Coronary artery (tissue), 2 donors: ENCODE measurements at regions not wholly inside any gene's neighbourhood (a gene's known extent, or its start where the extent isn't known, plus 50 kb on each side); places are given as distances from the start of the nearest gene placed in this dataset.
"Not testable (repeated sequence)": the region's sequence is repeated elsewhere in the genome, so short reads cannot be mapped to it uniquely, and the experiment has no call there.

Experiments
- DNase-seq: peaks from one replicate; pipeline ENCODE4 v3.0.0-alpha.2; 2017; ENCODE audit warnings: low spot score
- H3K27ac ChIP-seq, 2 donors: fragments of 200-600 bp; sonication (generic); one replicate each; pipeline ENCODE4 v1.5.1; 2016 to 2019
- H3K4me3 ChIP-seq: fragments of 200-600 bp; sonication (generic); 2 replicates; pipeline ENCODE4 v1.5.1; 2016; ENCODE audit warnings: mild to moderate bottlenecking, moderate library complexity
- TF ChIP-seq, protein P1 (sequence below): fragments of 200-600 bp; sonication (generic); IDR thresholded peaks from one replicate; pipeline ENCODE4 v1.5.1; 2019; ENCODE audit warnings: antibody characterized with exemption

GRCh38 chr2:105490204-105490603 lies 91.4 kb upstream of the FHL2 start:
- Histone ChIP-seq H3K27ac (no peak overlapping the region), H3K4me3 (no peak overlapping the region)
- TF ChIP-seq, protein P1, sequence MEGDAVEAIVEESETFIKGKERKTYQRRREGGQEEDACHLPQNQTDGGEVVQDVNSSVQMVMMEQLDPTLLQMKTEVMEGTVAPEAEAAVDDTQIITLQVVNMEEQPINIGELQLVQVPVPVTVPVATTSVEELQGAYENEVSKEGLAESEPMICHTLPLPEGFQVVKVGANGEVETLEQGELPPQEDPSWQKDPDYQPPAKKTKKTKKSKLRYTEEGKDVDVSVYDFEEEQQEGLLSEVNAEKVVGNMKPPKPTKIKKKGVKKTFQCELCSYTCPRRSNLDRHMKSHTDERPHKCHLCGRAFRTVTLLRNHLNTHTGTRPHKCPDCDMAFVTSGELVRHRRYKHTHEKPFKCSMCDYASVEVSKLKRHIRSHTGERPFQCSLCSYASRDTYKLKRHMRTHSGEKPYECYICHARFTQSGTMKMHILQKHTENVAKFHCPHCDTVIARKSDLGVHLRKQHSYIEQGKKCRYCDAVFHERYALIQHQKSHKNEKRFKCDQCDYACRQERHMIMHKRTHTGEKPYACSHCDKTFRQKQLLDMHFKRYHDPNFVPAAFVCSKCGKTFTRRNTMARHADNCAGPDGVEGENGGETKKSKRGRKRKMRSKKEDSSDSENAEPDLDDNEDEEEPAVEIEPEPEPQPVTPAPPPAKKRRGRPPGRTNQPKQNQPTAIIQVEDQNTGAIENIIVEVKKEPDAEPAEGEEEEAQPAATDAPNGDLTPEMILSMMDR: no peak
- DNase-seq: no peak

GRCh38 chr2:105489168-105489878 lies 90.5 kb upstream of the FHL2 start:
- Histone ChIP-seq H3K27ac (no peak overlapping the region), H3K4me3 (no peak overlapping the region)
- DNase-seq: no peak
- TF ChIP-seq, protein P1: no peak

GRCh38 chr2:105488285-105488684 lies 89.4 kb upstream of the FHL2 start:
- no peak overlapping the region for H3K4me3 ChIP-seq
- DNase-seq: no peak
- TF ChIP-seq, protein P1: no peak
- peak overlapping the region in 1 of 2 donors; percentile 51 for H3K27ac ChIP-seq

DNA sequence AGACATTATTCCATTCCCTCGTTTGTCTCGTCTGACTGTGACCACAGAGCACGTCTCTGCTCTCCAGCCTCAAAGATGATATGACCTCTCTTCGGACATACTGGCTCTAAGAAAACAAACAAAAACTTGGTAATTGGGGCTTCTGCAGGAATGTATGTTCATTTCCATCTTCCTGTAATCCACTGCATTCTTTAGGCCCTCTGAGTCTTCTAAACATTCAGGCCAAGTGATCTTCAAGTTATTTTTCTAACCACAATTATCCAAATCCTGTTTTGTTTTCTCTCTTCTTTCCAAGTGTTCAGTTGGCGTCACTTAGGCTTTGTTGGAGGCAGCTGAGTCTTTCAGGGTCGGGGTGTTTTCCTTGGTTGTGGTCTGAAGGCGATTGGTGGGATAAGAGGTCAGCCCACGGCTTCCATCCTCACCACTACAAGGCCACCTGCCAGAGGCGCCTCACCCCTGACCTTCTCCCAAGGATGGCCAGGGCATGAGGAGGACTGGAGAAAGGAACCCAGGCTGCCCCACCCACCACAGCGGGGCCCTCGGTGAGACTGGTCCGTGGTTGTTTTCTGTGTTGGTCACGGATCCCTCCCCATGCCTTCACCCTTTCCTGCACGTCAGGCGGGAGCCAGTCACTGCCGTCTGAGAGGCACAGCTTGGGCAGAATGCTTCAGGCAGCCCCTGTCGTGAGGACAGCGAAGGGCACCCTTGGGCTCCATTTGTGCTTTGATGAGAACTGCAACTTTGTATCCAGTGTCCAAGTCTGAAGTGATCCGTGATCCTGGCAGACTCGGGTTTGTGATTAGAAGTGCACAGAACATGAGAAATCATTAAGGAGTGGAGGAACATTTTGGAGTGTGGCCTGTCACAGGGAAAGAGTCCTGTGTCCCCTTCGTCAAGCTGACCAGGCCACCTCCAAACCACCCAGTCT lies 88.6 kb upstream of the FHL2 start:
- Histone ChIP-seq H3K27ac (peak overlapping the region in 1 of 2 donors; percentile 51), H3K4me3 (no peak overlapping the region)
- no peak for DNase-seq
- TF ChIP-seq, protein P1: no peak

GRCh38 chr2:105486762-105487141 lies 87.9 kb upstream of the FHL2 start:
- H3K27ac ChIP-seq: peak overlapping the region in 1 of 2 donors; percentile 51
- DNase-seq: no peak
- H3K4me3 ChIP-seq: no peak overlapping the region
- TF ChIP-seq, protein P1: no peak

- TF ChIP-seq, protein P1: no peak
Measured at GRCh38 chr2:105478670-105479069, 79.8 kb upstream of the FHL2 start.

GRCh38 chr2:105477050-105477620 lies 78.3 kb upstream of the FHL2 start:
- H3K4me3 ChIP-seq, DNase-seq, H3K27ac ChIP-seq: not testable (repeated sequence)

More at GRCh38 chr2:105478670-105479069, 79.8 kb upstream of the FHL2 start:
- H3K27ac ChIP-seq: no peak overlapping the region
- no peak for DNase-seq
- H3K4me3 ChIP-seq: no peak overlapping the region
